ENCODE measurements at regions not wholly inside any gene's neighbourhood (a gene's known extent, or its start where the extent isn't known, plus 50 kb on each side); places are given as distances from the start of the nearest gene placed in this dataset.

- Histone ChIP-seq H3K4me1 (no peaks in the 10 kb centered on the region), H3K27ac (no peak overlapping the region), H3K9me3 (no peaks in the 10 kb centered on the region), H3K36me3 (no peaks in the 10 kb centered on the region), H3K4me3 (no peak overlapping the region), H3K27me3 (no peaks in the 10 kb centered on the region)
- intact Hi-C loops (cut with DNase I; ENCODE audit: low total_unique reads) = no loop called here
- DNase-seq = no peak
- in situ Hi-C loops (cut with MboI; ENCODE audit: low pct_ligation_motif_present in 1 of 4, low pct_unique_long_range_greater_than_20kb in 1 of 4, low sequenced_read_pairs in 3 of 4) = no loop called here
- TF ChIP-seq POLR2AphosphoS5 (IDR thresholded peaks at IDR 0.05) (no peak), EP300 (IDR thresholded peaks at IDR 0.05; ENCODE audit: low read depth) (no peak), CTCF (IDR thresholded peaks at IDR 0.05) (no peak), POLR2A (IDR thresholded peaks at IDR 0.05) (no peak)
- WGBS, 2 donors (ENCODE audit: low coverage in 1 of 2) = 56 to 58% methylated on average over 4 to 6 of the region's 6 CpGs
Observed at GRCh38 chr4:54513204-54513603, 144.6 kb upstream of the KIT start.

- intact Hi-C loops (cut with DNase I; ENCODE audit: low total_unique reads) = no loop called here
- in situ Hi-C loops (cut with MboI; ENCODE audit: low pct_ligation_motif_present in 1 of 4, low pct_unique_long_range_greater_than_20kb in 1 of 4, low sequenced_read_pairs in 3 of 4) = no loop called here
Observed at GRCh38 chr4:54513741-54514140, 144.0 kb upstream of the KIT start.

GRCh38 chr4:54516556-54517215 lies 141.1 kb upstream of the KIT start:
- no peak for DNase-seq
- no peaks in the 10 kb centered on the region for H3K27me3 ChIP-seq
- no peaks in the 10 kb centered on the region for H3K9me3 ChIP-seq
- no peaks in the 10 kb centered on the region for H3K4me1 ChIP-seq
- intact Hi-C loops (cut with DNase I; ENCODE audit: low total_unique reads) = no loop called here
- no peaks in the 10 kb centered on the region for H3K36me3 ChIP-seq
- 45 to 55% methylated on average over 2 to 4 of the region's 4 CpGs for WGBS, 2 donors (ENCODE audit: low coverage in 1 of 2)
- TF ChIP-seq POLR2AphosphoS5 (IDR thresholded peaks at IDR 0.05) (no peak), CTCF (IDR thresholded peaks at IDR 0.05) (no peak), POLR2A (IDR thresholded peaks at IDR 0.05) (no peak), EP300 (IDR thresholded peaks at IDR 0.05; ENCODE audit: low read depth) (no peak)
- H3K27ac ChIP-seq = no peak overlapping the region
- in situ Hi-C loops (cut with MboI; ENCODE audit: low pct_ligation_motif_present in 1 of 4, low pct_unique_long_range_greater_than_20kb in 1 of 4, low sequenced_read_pairs in 3 of 4) = no loop called here
- no peak overlapping the region for H3K4me3 ChIP-seq

More at GRCh38 chr4:54513741-54514140, 144.0 kb upstream of the KIT start:
- Histone ChIP-seq H3K4me3 (no peak overlapping the region), H3K27ac (no peak overlapping the region), H3K36me3 (no peaks in the 10 kb centered on the region), H3K4me1 (no peaks in the 10 kb centered on the region), H3K9me3 (no peaks in the 10 kb centered on the region), H3K27me3 (no peaks in the 10 kb centered on the region)
- TF ChIP-seq POLR2A (IDR thresholded peaks at IDR 0.05) (no peak), POLR2AphosphoS5 (IDR thresholded peaks at IDR 0.05) (no peak), EP300 (IDR thresholded peaks at IDR 0.05; ENCODE audit: low read depth) (no peak), CTCF (IDR thresholded peaks at IDR 0.05) (no peak)
- DNase-seq = no peak

GRCh38 chr4:54517781-54518444 lies 139.8 kb upstream of the KIT start:
- Histone ChIP-seq H3K4me1 (no peaks in the 10 kb centered on the region), H3K9me3 (no peaks in the 10 kb centered on the region), H3K27ac (no peak overlapping the region), H3K36me3 (no peaks in the 10 kb centered on the region), H3K4me3 (no peak overlapping the region), H3K27me3 (no peaks in the 10 kb centered on the region)
- no peak for TF ChIP-seq POLR2A (IDR thresholded peaks at IDR 0.05)
- no peak for TF ChIP-seq POLR2AphosphoS5 (IDR thresholded peaks at IDR 0.05)
- TF ChIP-seq EP300 (IDR thresholded peaks at IDR 0.05; ENCODE audit: low read depth) = no peak
- TF ChIP-seq CTCF (IDR thresholded peaks at IDR 0.05) = no peak
- 84 to 86% methylated on average over 3 of the region's 3 CpGs for WGBS, 2 donors (ENCODE audit: low coverage in 1 of 2)
- in situ Hi-C loops (cut with MboI; ENCODE audit: low pct_ligation_motif_present in 1 of 4, low pct_unique_long_range_greater_than_20kb in 1 of 4, low sequenced_read_pairs in 3 of 4) (no loop called here), intact Hi-C loops (cut with DNase I; ENCODE audit: low total_unique reads) (no loop called here)
- no peak for DNase-seq

Data from transverse colon (tissue), 4 donors.